HG02610 (cell line): ENCODE measurements at regions not wholly inside any gene's neighbourhood (a gene's known extent, or its start where the extent isn't known, plus 50 kb on each side); places are given as distances from the start of the nearest gene placed in this dataset.
"Not testable (repeated sequence)": the region's sequence is repeated elsewhere in the genome, so short reads cannot be mapped to it uniquely, and the experiment has no call there.

Source experiments
- ATAC-seq: cut with Tn5 transposase; IDR thresholded peaks from one replicate; pipeline ENCODE4 v1.9.1; 2021; ENCODE audit warnings: mild to moderate bottlenecking, moderate library complexity; ENCODE audit not compliant: unreplicated experiment

DNA sequence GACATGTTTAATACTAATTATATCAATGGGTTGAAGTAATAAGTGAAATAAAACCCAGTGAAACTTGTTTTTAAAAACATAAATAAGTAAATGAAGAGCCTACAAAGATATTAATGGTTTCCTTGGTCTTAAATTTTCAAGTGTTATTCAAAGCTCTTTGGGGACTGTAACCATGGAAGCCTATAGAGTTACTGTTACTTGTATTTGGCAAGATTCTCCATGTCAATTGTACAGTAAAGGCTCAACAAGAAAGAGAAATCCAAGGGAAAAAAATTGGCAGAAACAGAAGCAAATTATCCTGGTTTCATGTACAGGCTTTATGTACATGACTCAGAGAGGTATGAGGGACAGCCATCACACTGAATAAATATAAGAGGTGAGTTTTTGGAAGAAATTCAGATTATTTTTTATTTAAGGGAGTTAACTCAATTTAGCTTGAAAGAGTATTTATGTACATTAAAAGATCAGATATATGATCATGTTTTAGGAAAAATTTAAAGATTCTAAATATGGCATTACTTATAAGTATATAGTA is 151.1 kb upstream of the HMGA2 start:
- no peak for ATAC-seq

- no peak for ATAC-seq
These were observed 150.6 kb upstream of the HMGA2 start for GRCh38 chr12:65673732-65674131.

DNA sequence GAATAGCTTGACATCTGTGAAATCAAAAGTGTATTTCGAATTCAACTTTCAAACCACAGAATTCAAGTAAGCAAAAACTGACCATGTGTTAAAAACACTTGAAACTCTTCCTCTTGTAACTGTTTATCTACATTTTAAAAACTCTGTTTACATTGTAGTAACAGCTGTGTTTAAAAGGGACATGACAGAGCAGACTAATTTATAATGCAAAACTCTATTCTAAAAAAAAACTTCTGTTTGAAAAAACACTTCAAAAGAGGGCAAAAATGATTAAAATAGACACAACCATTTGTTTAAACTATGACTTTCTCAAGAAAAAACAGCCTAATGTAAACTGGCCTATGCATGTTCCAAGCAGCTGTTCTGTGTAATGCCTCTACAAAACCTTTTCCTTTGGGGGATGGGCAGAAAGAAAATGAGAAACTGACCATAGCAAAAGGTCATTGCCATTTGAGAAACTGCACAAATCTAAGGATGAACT is 149.1 kb upstream of the HMGA2 start:
- ATAC-seq, result no peak

GRCh38 chr12:65678172-65678571 is 146.1 kb upstream of the HMGA2 start:
- not testable (repeated sequence) for ATAC-seq

- ATAC-seq, result no peak
These were observed 143.1 kb upstream of the HMGA2 start for GRCh38 chr12:65681226-65681625.

DNA sequence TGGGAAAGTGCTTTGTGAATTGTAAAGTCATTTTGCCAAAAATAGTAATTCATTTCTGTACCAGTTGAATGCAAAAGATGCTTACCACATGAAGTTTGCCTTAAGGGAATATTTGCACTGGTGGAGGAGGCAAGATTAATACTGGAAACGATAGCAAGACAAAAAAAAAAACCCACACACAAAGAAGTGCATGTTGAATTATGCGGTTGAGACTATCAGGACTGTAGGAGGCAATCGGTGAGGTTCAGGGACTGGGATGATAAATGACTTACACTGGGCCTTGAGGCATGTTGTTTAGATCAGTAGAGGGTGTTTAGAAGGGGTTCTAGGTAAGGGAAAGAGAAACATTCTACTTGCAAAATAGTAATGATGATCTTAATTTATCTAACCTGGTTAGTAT is 142.2 kb upstream of the HMGA2 start:
- ATAC-seq, result no peak

DNA sequence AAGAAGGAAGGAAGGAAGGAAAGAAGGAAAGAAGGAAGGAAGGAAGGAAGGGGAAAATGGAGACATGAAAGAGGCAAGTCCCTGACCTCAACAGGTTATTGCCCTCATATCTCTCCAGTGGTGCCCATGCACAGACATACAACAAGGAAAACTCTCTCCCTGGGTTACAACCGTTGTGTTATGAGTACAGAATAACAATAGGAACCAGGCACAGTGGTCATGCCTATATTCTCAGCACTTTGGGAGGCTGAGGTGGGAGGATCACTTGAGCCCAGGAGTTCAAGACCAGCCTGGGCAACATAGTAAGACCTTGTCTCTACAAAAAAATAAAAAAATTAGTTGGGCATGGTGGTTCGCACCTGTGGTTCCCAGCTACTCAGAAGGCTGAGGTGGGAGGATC is 139.4 kb upstream of the HMGA2 start:
- no peak for ATAC-seq

GRCh38 chr12:65685514-65685913 is 138.8 kb upstream of the HMGA2 start:
- ATAC-seq, result no peak

GRCh38 chr12:65689508-65689907 is 134.8 kb upstream of the HMGA2 start:
- ATAC-seq, result no peak

GRCh38 chr12:65690477-65690876 is 133.8 kb upstream of the HMGA2 start:
- ATAC-seq, result no peak

- no peak for ATAC-seq
These were observed 130.2 kb upstream of the HMGA2 start for GRCh38 chr12:65694130-65694529.

- no peak for ATAC-seq
These were observed 129.0 kb upstream of the HMGA2 start for GRCh38 chr12:65695113-65695865.

GRCh38 chr12:65696227-65696626 is 128.1 kb upstream of the HMGA2 start:
- no peak for ATAC-seq

- ATAC-seq, result no peak
These were observed 125.0 kb upstream of the HMGA2 start for GRCh38 chr12:65699251-65699650.

DNA sequence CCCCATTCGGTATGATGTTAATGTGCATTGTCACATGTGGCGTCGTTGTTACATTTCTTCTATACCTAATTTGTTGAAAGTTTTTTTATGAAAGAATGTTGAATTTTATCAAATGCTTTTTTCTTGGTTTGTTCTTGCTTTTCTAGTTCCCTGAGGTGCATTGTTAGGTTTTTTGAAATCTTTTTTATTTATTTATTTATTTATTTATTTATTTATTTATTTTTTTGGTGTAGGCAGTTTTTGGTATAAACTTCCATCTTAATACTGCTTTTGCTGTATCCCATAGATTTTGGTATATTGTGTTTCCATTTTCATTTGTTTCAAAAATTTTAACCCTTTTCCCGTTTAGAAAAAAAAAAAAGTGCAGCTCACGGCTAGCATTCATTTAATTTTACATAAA is 121.1 kb upstream of the HMGA2 start:
- no peak for ATAC-seq

- ATAC-seq, result no peak
These were observed 118.9 kb upstream of the HMGA2 start for GRCh38 chr12:65705380-65705876.

GRCh38 chr12:65707051-65707450 is 117.2 kb upstream of the HMGA2 start:
- ATAC-seq, result no peak

DNA sequence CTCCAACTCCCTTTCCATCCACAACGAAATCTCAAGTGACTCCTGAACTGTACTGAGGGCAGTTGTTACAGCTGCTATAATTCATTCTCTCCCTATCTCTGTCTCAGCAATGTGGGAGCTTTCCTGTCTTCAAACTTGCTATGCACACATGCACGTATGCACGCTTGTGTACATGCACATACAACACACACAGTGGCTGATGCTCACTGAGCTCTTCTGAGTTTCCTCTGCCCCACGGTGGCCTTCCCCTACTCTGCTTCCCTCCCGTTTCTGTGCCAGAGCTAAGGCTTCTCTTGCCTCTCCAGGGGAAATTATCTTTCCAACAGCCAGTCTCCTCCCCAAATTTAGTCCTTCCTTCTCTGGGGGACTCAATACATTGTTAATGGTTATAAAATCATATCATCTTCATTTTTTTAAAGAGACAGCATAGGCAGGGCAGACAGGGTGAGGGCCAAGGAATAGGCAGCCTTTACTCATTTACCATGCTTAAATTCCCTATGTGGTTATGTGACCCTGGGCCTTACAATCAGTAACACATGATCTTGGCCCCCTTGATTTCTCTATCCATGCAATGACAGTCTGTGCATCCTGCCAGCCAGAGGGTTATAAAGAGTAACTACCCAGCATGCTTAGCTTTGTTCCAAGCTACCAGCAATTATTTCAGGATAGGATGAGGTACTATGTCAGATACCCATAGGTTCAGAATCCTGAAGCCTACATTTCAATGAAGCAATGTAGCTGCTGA is 111.9 kb upstream of the HMGA2 start:
- no peak for ATAC-seq

DNA sequence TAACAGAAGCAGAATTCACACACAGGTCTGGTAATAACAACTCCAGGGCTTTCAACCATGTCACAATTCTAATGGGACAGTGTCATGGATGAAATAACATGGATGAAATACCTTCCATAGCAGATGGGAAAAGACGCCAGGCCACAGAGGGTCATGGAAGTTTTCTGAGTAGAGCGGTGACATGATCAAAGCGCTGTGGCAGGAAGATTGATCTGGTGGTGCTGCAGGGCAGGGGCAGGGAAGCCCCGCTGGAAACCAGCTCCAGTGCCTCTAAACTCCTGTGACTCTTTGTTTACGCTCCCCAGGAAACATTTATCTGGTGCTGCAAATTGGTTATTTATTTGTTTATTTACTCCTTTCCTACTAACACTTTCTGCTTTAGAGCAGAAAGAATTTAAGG is 108.3 kb upstream of the HMGA2 start:
- ATAC-seq, result no peak

- no peak for ATAC-seq
These were observed 103.8 kb upstream of the HMGA2 start for GRCh38 chr12:65720136-65721130.
